HCT116 (cell line): ENCODE measurements at regions not wholly inside any gene's neighbourhood (a gene's known extent, or its start where the extent isn't known, plus 50 kb on each side); places are given as distances from the start of the nearest gene placed in this dataset.

Experiments used
- ATAC-seq: fragments of 200-7000 bp; cut with Tn5 transposase; 2 replicates; pipeline ENCODE4 v1.9.1; 2020; ENCODE audit warnings: mild to moderate bottlenecking, moderate library complexity
- BruUV-seq: library from RNA; stranded (reverse); fragments of 400-500 nt; replicated peaks from 2 replicates; lab custom pipeline; 2021; lab: Mats Ljungman, UMichigan
- CTCF ChIA-PET: fragments of 300-600 bp; sonication (Branson Sonifier 250); formaldehyde crosslinking; loops from one replicate; lab custom pipeline; 2021; ENCODE audit warnings: antibody characterized with exemption; lab: Charles Lee
- POLR2A ChIA-PET: fragments of 300-600, 350-600 bp; sonication (Branson Sonifier 250); formaldehyde crosslinking; loops from one replicate; lab custom pipeline; 2021; ENCODE audit warnings: antibody characterized with exemption; lab: Charles Lee
- RAD21 ChIA-PET, 2 experiments: fragments of 300-600 bp; sonication (Branson Sonifier 250); formaldehyde crosslinking; loops; one replicate each; lab custom pipeline; 2023; ENCODE audit warnings: low total read pairs in 2 of 2; ENCODE audit not compliant: uncharacterized antibody in 2 of 2, unreplicated experiment in 2 of 2, low non-redundant PET in 1 of 2; lab: Charles Lee
- DNase-seq: peaks from one replicate; pipeline ENCODE4 v3.0.0-alpha.2; 2010; ENCODE audit warnings: low read depth, low spot score
- H2AFZ ChIP-seq: fragments of 200-600 bp; shearing (Covaris generic), sonication (generic); 2 replicates; pipeline ENCODE4 v1.6.1; 2017; ENCODE audit warnings: low read depth, mixed run types, mixed read lengths, antibody characterized with exemption, low read length; ENCODE audit not compliant: poor library complexity, severe bottlenecking
- H3K27ac ChIP-seq: 2 replicates; pipeline ENCODE4 v1.5.1; 2012; ENCODE audit warnings: low read depth, low read length
- H3K27me3 ChIP-seq: fragments of 200-600 bp; sonication (generic); 2 replicates; pipeline ENCODE4 v1.6.1; 2016; ENCODE audit warnings: mixed run types, low read length, mixed read lengths; ENCODE audit not compliant: insufficient read depth
- H3K36me3 ChIP-seq, 2 experiments: fragments of 200-500 bp in 1 of 2; fragments of 200-600 bp in 1 of 2; sonication (Bioruptor generic) in 1 of 2; sonication (generic) in 1 of 2; 2 replicates each; pipeline versions ENCODE4 v1.5.1 to v1.6.1; 2014 to 2016; ENCODE audit warnings: low read length in 2 of 2, inconsistent platforms in 1 of 2, mixed read lengths in 1 of 2, mixed run types in 1 of 2; ENCODE audit not compliant: insufficient read depth in 2 of 2, control insufficient read depth in 1 of 2
- H3K4me1 ChIP-seq, 2 experiments: fragments of 200-600 bp in 1 of 2; sonication (generic) in 1 of 2; 2 replicates each; pipeline versions ENCODE4 v1.5.1 to v1.6.1; 2012 to 2017; ENCODE audit warnings: low read length in 2 of 2, inconsistent platforms in 1 of 2, mild to moderate bottlenecking in 1 of 2, mixed read lengths in 1 of 2, mixed run types in 1 of 2, moderate library complexity in 1 of 2; ENCODE audit not compliant: insufficient read depth in 2 of 2, control insufficient read depth in 1 of 2
- H3K4me2 ChIP-seq: fragments of 200-600 bp; sonication (generic); 2 replicates; pipeline ENCODE4 v1.6.1; 2017; ENCODE audit warnings: mixed run types, low read length, mixed read lengths
- H3K4me3 ChIP-seq, 2 experiments: fragments of 200-600 bp in 1 of 2; sonication (generic) in 1 of 2; replicated peaks in 1 of 2; 2 replicates each; pipeline ENCODE4 v1.5.1; 2011 to 2016; ENCODE audit warnings: low read length in 2 of 2, control low read depth in 1 of 2, low read depth in 1 of 2, mild to moderate bottlenecking in 1 of 2, mixed read lengths in 1 of 2, mixed run types in 1 of 2
- H3K79me2 ChIP-seq: fragments of 200-600 bp; sonication (generic); 2 replicates; pipeline ENCODE4 v1.6.1; 2017; ENCODE audit warnings: mild to moderate bottlenecking, mixed run types, low read length, moderate library complexity, mixed read lengths; ENCODE audit not compliant: insufficient read depth
- H3K9ac ChIP-seq: fragments of 200-600 bp; sonication (generic); 2 replicates; pipeline ENCODE4 v1.6.1; 2016; ENCODE audit warnings: low read length, mixed read lengths
- H3K9me2 ChIP-seq: fragments of 200-600 bp; sonication (generic), shearing (Covaris generic); 2 replicates; pipeline ENCODE4 v1.6.1; 2017; ENCODE audit warnings: mixed run types, mild to moderate bottlenecking, moderate library complexity; ENCODE audit not compliant: insufficient read depth
- H3K9me3 ChIP-seq, 2 experiments: fragments of 200-500 bp in 1 of 2; fragments of 200-600 bp in 1 of 2; sonication (Bioruptor generic) in 1 of 2; sonication (generic) in 1 of 2; 2 replicates each; pipeline ENCODE4 v1.6.1; 2014 to 2017; ENCODE audit warnings: low read length in 2 of 2, mixed read lengths in 2 of 2, inconsistent platforms in 1 of 2, low read depth in 1 of 2, mild to moderate bottlenecking in 1 of 2, mixed run types in 1 of 2, moderate library complexity in 1 of 2; ENCODE audit not compliant: control insufficient read depth in 1 of 2, insufficient read depth in 1 of 2
- H4K20me1 ChIP-seq: fragments of 200-600 bp; sonication (generic), shearing (Covaris generic); 2 replicates; pipeline ENCODE4 v1.6.1; 2017; ENCODE audit warnings: mixed run types, mild to moderate bottlenecking, moderate library complexity; ENCODE audit not compliant: insufficient read depth
- CBX3 ChIP-seq: IDR thresholded peaks from 2 replicates; pipeline ENCODE4 v1.6.1; 2012; ENCODE audit warnings: low read depth
- CTCF ChIP-seq, 3 experiments: fragments of 200-600 bp in 1 of 3; sonication (generic) in 1 of 3; IDR thresholded peaks in 2 of 3; conservative IDR thresholded peaks in 1 of 3; 2 replicates each; pipeline ENCODE4 v1.5.1; 2012 to 2017; ENCODE audit warnings: low read depth in 2 of 3, low read length in 2 of 3, antibody characterized with exemption in 1 of 3, borderline replicate concordance in 1 of 3, control low read depth in 1 of 3, mild to moderate bottlenecking in 1 of 3, mixed read lengths in 1 of 3, mixed run types in 1 of 3, moderate library complexity in 1 of 3; ENCODE audit not compliant: insufficient read depth in 1 of 3
- EGR1 ChIP-seq: IDR thresholded peaks from 2 replicates; pipeline ENCODE4 v1.6.1; 2012; ENCODE audit warnings: low read depth
- EZH2 ChIP-seq: fragments of 200-600 bp; sonication (generic); IDR thresholded peaks from 2 replicates; pipeline ENCODE4 v1.6.1; 2017; ENCODE audit warnings: antibody characterized with exemption, mixed run types
- EZH2phosphoT487 ChIP-seq: fragments of 200-600 bp; IDR thresholded peaks from 2 replicates; pipeline ENCODE4 v1.6.1; 2018; ENCODE audit warnings: antibody characterized with exemption, borderline replicate concordance
- FOSL1 ChIP-seq: IDR thresholded peaks from 2 replicates; pipeline ENCODE4 v1.6.1; 2012; ENCODE audit warnings: low read depth
- JUND ChIP-seq: IDR thresholded peaks from 2 replicates; pipeline ENCODE4 v1.6.1; 2012
- POLR2A ChIP-seq: IDR thresholded peaks from 2 replicates; pipeline ENCODE4 v1.7.0; 2011; ENCODE audit warnings: borderline replicate concordance; ENCODE audit not compliant: insufficient read depth, insufficient read length; ENCODE audit errors: extremely low read depth
- POLR2AphosphoS5 ChIP-seq: IDR thresholded peaks from 2 replicates; pipeline ENCODE4 v1.6.1; 2011; ENCODE audit warnings: mild to moderate bottlenecking, low read depth, low read length, moderate library complexity
- RAD21 ChIP-seq: IDR thresholded peaks from 2 replicates; pipeline ENCODE4 v1.6.1; 2012; ENCODE audit warnings: low read depth, mild to moderate bottlenecking
- SRF ChIP-seq: IDR thresholded peaks from 2 replicates; pipeline ENCODE4 v1.6.1; 2012; ENCODE audit warnings: low read depth
- TCF7L2 ChIP-seq: IDR thresholded peaks from 2 replicates; pipeline ENCODE4 v1.7.0; 2011; ENCODE audit warnings: borderline replicate concordance, inconsistent platforms; ENCODE audit not compliant: insufficient read depth, insufficient read length; ENCODE audit errors: extremely low read depth
- intact Hi-C: fragments of 100-400 bp; cut with micrococcal nuclease; formaldehyde crosslinking; loops from 2 replicates; pipeline ENCODE4 v1.10.0; 2022
- TF ChIP-seq, protein P1 (sequence below): IDR thresholded peaks from 2 replicates; pipeline ENCODE4 v1.6.1; 2011; ENCODE audit warnings: mild to moderate bottlenecking, low read length, moderate library complexity; ENCODE audit not compliant: insufficient replicate concordance; ENCODE audit errors: extremely low read depth
- TF ChIP-seq, protein P2 (sequence below): IDR thresholded peaks from 2 replicates; pipeline ENCODE4 v1.6.1; 2012

- ChIA-PET CTCF (no interaction called here), POLR2A (no interaction called here), RAD21 (no interaction called here)
- H2AFZ ChIP-seq: no peak overlapping the region
- intact Hi-C loops: no loop called here
- no peaks in the 10 kb centered on the region for H3K27me3 ChIP-seq
- BruUV-seq: no TSS peak
- H3K27ac ChIP-seq: no peak overlapping the region
- H3K9me2 ChIP-seq: no peaks in the 10 kb centered on the region
- H3K4me1 ChIP-seq: no peaks in the 10 kb centered on the region
- no peak overlapping the region for H3K4me2 ChIP-seq
- ATAC-seq: no peak
- H3K79me2 ChIP-seq: no peaks in the 10 kb centered on the region
- no peaks in the 10 kb centered on the region; a peak in 1 of 4 replicates for H3K9me3 ChIP-seq
- H3K4me3 ChIP-seq: no peak overlapping the region
- no peak for DNase-seq
- TF ChIP-seq FOSL1: no peak
- TF ChIP-seq POLR2A: no peak
- TF ChIP-seq EGR1: no peak
- TF ChIP-seq CBX3: no peak
- TF ChIP-seq EZH2phosphoT487: no peak
- TF ChIP-seq JUND: no peak
- TF ChIP-seq, protein P1, sequence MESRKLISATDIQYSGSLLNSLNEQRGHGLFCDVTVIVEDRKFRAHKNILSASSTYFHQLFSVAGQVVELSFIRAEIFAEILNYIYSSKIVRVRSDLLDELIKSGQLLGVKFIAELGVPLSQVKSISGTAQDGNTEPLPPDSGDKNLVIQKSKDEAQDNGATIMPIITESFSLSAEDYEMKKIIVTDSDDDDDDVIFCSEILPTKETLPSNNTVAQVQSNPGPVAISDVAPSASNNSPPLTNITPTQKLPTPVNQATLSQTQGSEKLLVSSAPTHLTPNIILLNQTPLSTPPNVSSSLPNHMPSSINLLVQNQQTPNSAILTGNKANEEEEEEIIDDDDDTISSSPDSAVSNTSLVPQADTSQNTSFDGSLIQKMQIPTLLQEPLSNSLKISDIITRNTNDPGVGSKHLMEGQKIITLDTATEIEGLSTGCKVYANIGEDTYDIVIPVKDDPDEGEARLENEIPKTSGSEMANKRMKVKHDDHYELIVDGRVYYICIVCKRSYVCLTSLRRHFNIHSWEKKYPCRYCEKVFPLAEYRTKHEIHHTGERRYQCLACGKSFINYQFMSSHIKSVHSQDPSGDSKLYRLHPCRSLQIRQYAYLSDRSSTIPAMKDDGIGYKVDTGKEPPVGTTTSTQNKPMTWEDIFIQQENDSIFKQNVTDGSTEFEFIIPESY: no peak
- TF ChIP-seq, protein P2, sequence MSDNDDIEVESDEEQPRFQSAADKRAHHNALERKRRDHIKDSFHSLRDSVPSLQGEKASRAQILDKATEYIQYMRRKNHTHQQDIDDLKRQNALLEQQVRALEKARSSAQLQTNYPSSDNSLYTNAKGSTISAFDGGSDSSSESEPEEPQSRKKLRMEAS: no peak
- TF ChIP-seq SRF: no peak
- no peak for TF ChIP-seq POLR2AphosphoS5
- no peak for TF ChIP-seq RAD21
- no peak for TF ChIP-seq EZH2
- no peak for TF ChIP-seq CTCF (IDR thresholded peaks at IDR 0.05 in 2 of 3, conservative IDR thresholded peaks at IDR 0.05 in 1 of 3; ENCODE audit: borderline replicate concordance in 1 of 3, insufficient read depth in 1 of 3, low read depth in 2 of 3, low read length in 2 of 3)
- no peak for TF ChIP-seq TCF7L2
- H3K36me3 ChIP-seq: no peaks in the 10 kb centered on the region
- no peaks in the 10 kb centered on the region for H4K20me1 ChIP-seq
- no peak overlapping the region for H3K9ac ChIP-seq
Observed at GRCh38 chr11:79541466-79541865, 100.6 kb upstream of the TENM4 start.
